ENCODE measurements at regions not wholly inside any gene's neighbourhood (a gene's known extent, or its start where the extent isn't known, plus 50 kb on each side); places are given as distances from the start of the nearest gene placed in this dataset.

GRCh38 chr1:70828177-70828576 is 219.4 kb downstream of the PTGER3 start:
- TF ChIP-seq POLR2AphosphoS5 (IDR thresholded peaks at IDR 0.05): no peak
- no peak for TF ChIP-seq CTCF (IDR thresholded peaks at IDR 0.05)
- TF ChIP-seq EP300 (IDR thresholded peaks at IDR 0.05): no peak

All from sigmoid colon (tissue), 4 donors.